Neural cell (in vitro differentiated cells): ENCODE measurements at regions not wholly inside any gene's neighbourhood (a gene's known extent, or its start where the extent isn't known, plus 50 kb on each side); places are given as distances from the start of the nearest gene placed in this dataset.

Experiments
- CTCF ChIP-seq: fragments of 450-650 bp; IDR thresholded peaks from 2 replicates; pipeline ENCODE4 v1.5.1; 2014; ENCODE audit warnings: antibody characterized with exemption, mild to moderate bottlenecking, moderate library complexity; ENCODE audit not compliant: poor library complexity, severe bottlenecking
- RAD21 ChIP-seq: fragments of 450-650 bp; conservative IDR thresholded peaks from 2 replicates; pipeline ENCODE4 v1.6.1; 2014; ENCODE audit warnings: antibody characterized with exemption, mild to moderate bottlenecking, moderate library complexity

- no peak for TF ChIP-seq CTCF
- no peak for TF ChIP-seq RAD21
Observed at GRCh38 chr10:31151301-31151700, 119.6 kb upstream of the ZNF438 start.
